B cell (primary cell): ENCODE measurements at regions not wholly inside any gene's neighbourhood (a gene's known extent, or its start where the extent isn't known, plus 50 kb on each side); places are given as distances from the start of the nearest gene placed in this dataset. TPM values are rescaled to one million over a fixed set of nuclear protein-coding genes. Genes with fewer than 3 reads are reported as not detected.

Experiments used
- ATAC-seq: fragments of 200-7000 bp; cut with Tn5 transposase; one replicate; pipeline ENCODE4 v1.10.0; 2021; ENCODE audit warnings: low read depth, mild to moderate bottlenecking, moderate number of reproducible peaks, moderate library complexity
- CTCF ChIA-PET: fragments of 350-600 bp; sonication (Branson Sonifier 250); formaldehyde crosslinking; loops from one replicate; lab custom pipeline; 2021; ENCODE audit warnings: antibody characterized with exemption, inconsistent platforms; lab: Charles Lee
- POLR2A ChIA-PET: fragments of 350-600 bp; sonication (Branson Sonifier 250); formaldehyde crosslinking; loops from one replicate; lab custom pipeline; 2021; ENCODE audit warnings: antibody characterized with exemption; lab: Charles Lee
- DNase-seq: peaks from one replicate; pipeline ENCODE4 v3.0.0; 2013
- H2AFZ ChIP-seq: 2 replicates; pipeline ENCODE4 v1.6.1; 2012; ENCODE audit warnings: mild to moderate bottlenecking, low read depth, low read length; ENCODE audit not compliant: insufficient read depth, poor library complexity, severe bottlenecking
- H3K27ac ChIP-seq, 2 donors: 1 replicate in 1 of 2; 2 replicates in 1 of 2; pipeline ENCODE4 v1.5.1; 2012 to 2013; ENCODE audit warnings: low read length in 2 of 2, mild to moderate bottlenecking in 2 of 2, moderate library complexity in 1 of 2
- H3K27me3 ChIP-seq, 4 experiments: fragments of 200-600 bp in 1 of 4; sonication (generic) in 1 of 4; replicated peaks in 1 of 4; 1 replicate in 2 of 4; 2 replicates in 2 of 4; pipeline versions ENCODE4 v1.6.1 to v1.7.0; 2013 to 2016; ENCODE audit warnings: low read length in 3 of 4, mild to moderate bottlenecking in 2 of 4, mixed read lengths in 1 of 4, moderate library complexity in 1 of 4; ENCODE audit not compliant: insufficient read depth in 4 of 4, control insufficient read depth in 3 of 4; ENCODE audit errors: control extremely low read depth in 1 of 4
- H3K36me3 ChIP-seq, 2 experiments: replicated peaks in 1 of 2; 1 replicate in 1 of 2; 2 replicates in 1 of 2; pipeline versions ENCODE4 v1.6.1 to v1.7.1; 2013; ENCODE audit warnings: low read length in 1 of 2; ENCODE audit not compliant: insufficient read depth in 2 of 2, control insufficient read depth in 1 of 2; ENCODE audit errors: control extremely low read depth in 1 of 2, extremely low read depth in 1 of 2
- H3K4me1 ChIP-seq, 2 donors: fragments of 200-600 bp in 1 of 2; sonication (generic) in 1 of 2; 1 replicate in 1 of 2; 2 replicates in 1 of 2; pipeline versions ENCODE4 v1.5.1 to v1.6.1; 2013 to 2017; ENCODE audit warnings: low read length in 2 of 2; ENCODE audit not compliant: control insufficient read depth in 2 of 2, insufficient read depth in 2 of 2
- H3K4me2 ChIP-seq: replicated peaks from 2 replicates; pipeline ENCODE3; 2012; ENCODE audit warnings: mild to moderate bottlenecking, low read depth, low read length; ENCODE audit not compliant: poor library complexity, severe bottlenecking
- H3K4me3 ChIP-seq, 5 experiments: fragments of 200-600 bp in 1 of 5; sonication (generic) in 1 of 5; 1 replicate in 3 of 5; 2 replicates in 2 of 5; pipeline versions ENCODE4 v1.5.1 to v1.7.0; 2011 to 2016; ENCODE audit warnings: low read length in 4 of 5, mild to moderate bottlenecking in 4 of 5, low read depth in 2 of 5, control low read depth in 1 of 5, moderate library complexity in 1 of 5; ENCODE audit not compliant: insufficient read depth in 1 of 5; ENCODE audit errors: control extremely low read depth in 1 of 5, extremely low read depth in 1 of 5
- H3K79me2 ChIP-seq: fragments of 200-600 bp; sonication (generic); one replicate; pipeline ENCODE4 v1.6.0; 2016; ENCODE audit warnings: low read length; ENCODE audit not compliant: control insufficient read depth, insufficient read depth
- H3K9ac ChIP-seq: fragments of 200-600 bp; sonication (generic); 2 replicates; pipeline ENCODE4 v1.6.1; 2017; ENCODE audit warnings: mild to moderate bottlenecking, low read length, moderate library complexity
- H3K9me3 ChIP-seq, 3 donors: one replicate each; pipeline versions ENCODE4 v1.6.1 to v1.7.1; 2013; ENCODE audit warnings: low read length in 2 of 3; ENCODE audit not compliant: control insufficient read depth in 2 of 3, insufficient read depth in 1 of 3; ENCODE audit errors: control extremely low read depth in 1 of 3
- H4K20me1 ChIP-seq: 2 replicates; pipeline ENCODE4 v1.6.0; 2012; ENCODE audit warnings: mild to moderate bottlenecking, low read length; ENCODE audit not compliant: insufficient read depth, control insufficient read depth, poor library complexity, severe bottlenecking
- H3K27ac Mint-ChIP-seq: one replicate; pipeline ENCODE4 v1.8.0; 2021; ENCODE audit warnings: mixed read lengths
- H3K27me3 Mint-ChIP-seq: one replicate; pipeline ENCODE4 v1.8.0; 2021; ENCODE audit warnings: mixed read lengths
- H3K4me1 Mint-ChIP-seq: one replicate; pipeline ENCODE4 v1.8.0; 2021; ENCODE audit warnings: mixed read lengths
- H3K4me3 Mint-ChIP-seq: one replicate; pipeline ENCODE4 v1.8.0; 2021; ENCODE audit warnings: mixed read lengths
- H3K9me3 Mint-ChIP-seq: one replicate; pipeline ENCODE4 v1.8.0; 2022; ENCODE audit warnings: mixed read lengths; ENCODE audit not compliant: insufficient read depth
- CTCF ChIP-seq: fragments of 200-600 bp; IDR thresholded peaks from one replicate; pipeline ENCODE4 v1.8.0; 2022; ENCODE audit warnings: antibody characterized with exemption, mild to moderate bottlenecking
- EZH2 ChIP-seq: IDR thresholded peaks from 2 replicates; pipeline ENCODE4 v1.6.1; 2012; ENCODE audit warnings: borderline replicate concordance, low read depth, mild to moderate bottlenecking, moderate library complexity, low read length; ENCODE audit not compliant: insufficient read depth, poor library complexity, severe bottlenecking
- WGBS: methylation state at CpG from one replicate; pipeline ENCODE4 v1.1.5; 2013; ENCODE audit warnings: missing lambda C conversion rate; ENCODE audit not compliant: insufficient coverage; 5-methylcytosine and 5-hydroxymethylcytosine counted together
- intact Hi-C: fragments of 100-400 bp; cut with micrococcal nuclease; formaldehyde crosslinking; loops from one replicate; pipeline ENCODE4 v1.10.0; 2022
- small RNA-seq: library from RNA; depleted of rRNA; stranded (forward); fragments of <200 nt; gene quantifications from one replicate; pipeline ENCODE3, GENCODE V24; 2012; ENCODE audit warnings: low replicate concordance, low read depth; ENCODE audit not compliant: insufficient read length

DNA sequence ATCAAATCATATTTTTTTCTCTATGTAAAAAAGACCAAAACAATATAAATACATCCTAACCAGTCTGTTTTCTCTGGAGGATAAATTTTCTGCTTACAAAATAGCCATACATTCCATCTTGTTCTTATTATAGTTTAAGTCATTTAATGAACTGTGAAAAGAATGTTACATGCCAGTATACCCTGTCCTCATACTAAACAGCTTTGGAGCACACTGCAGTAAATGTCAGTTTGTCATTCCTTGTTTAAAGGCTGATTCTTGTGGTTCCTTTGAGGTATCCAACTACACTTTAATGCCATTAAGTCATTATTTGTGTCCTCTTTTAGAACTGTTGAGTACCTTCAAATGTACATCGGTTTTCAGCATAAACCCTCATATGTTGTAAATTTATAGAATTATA lies 52.7 kb upstream of the DCBLD2 start:
- ATAC-seq (no peak), DNase-seq (no peak)
- H3K27me3 Mint-ChIP-seq = peaks cover 9% of the 10 kb centered on the region
- POLR2A ChIA-PET = no interaction called here
- H4K20me1 ChIP-seq = no peaks in the 10 kb centered on the region
- H3K4me1 ChIP-seq = no peaks in the 10 kb centered on the region
- H3K9me3 Mint-ChIP-seq = peaks cover 2% of the 10 kb centered on the region
- intact Hi-C loops = no loop called here
- H3K9ac ChIP-seq = no peak overlapping the region
- H3K4me2 ChIP-seq = no peak overlapping the region
- no peaks in the 10 kb centered on the region for H3K9me3 ChIP-seq
- no CpG with 5 or more reads among the region's 1 CpG for WGBS
- no peak overlapping the region for H2AFZ ChIP-seq
- CTCF ChIA-PET = no interaction called here
- H3K4me1 Mint-ChIP-seq = no peaks in the 10 kb centered on the region
- H3K27ac Mint-ChIP-seq = no peak overlapping the region
- H3K4me3 ChIP-seq = no peak overlapping the region
- no peaks in the 10 kb centered on the region for H3K79me2 ChIP-seq
- H3K27ac ChIP-seq = no peak overlapping the region
- TF ChIP-seq EZH2 = no peak
- no peak for TF ChIP-seq CTCF
- H3K36me3 ChIP-seq = no peaks in the 10 kb centered on the region
- H3K4me3 Mint-ChIP-seq = no peak overlapping the region
- H3K27me3 ChIP-seq = peaks cover 0 to 3% (median 0%) of the 10 kb centered on the region in 4 experiments

- WGBS = 79% methylated on average over 1 of the region's 1 CpG
- CTCF ChIA-PET = no interaction called here
- H3K27me3 Mint-ChIP-seq = peaks cover 9% of the 10 kb centered on the region
- H3K4me3 ChIP-seq = no peak overlapping the region
- no peaks in the 10 kb centered on the region for H4K20me1 ChIP-seq
- H3K27ac ChIP-seq = no peak overlapping the region
- no peak overlapping the region for H3K9ac ChIP-seq
- intact Hi-C loops = no loop called here
- no peak for ATAC-seq
- no peaks in the 10 kb centered on the region for H3K9me3 ChIP-seq
- H2AFZ ChIP-seq = no peak overlapping the region
- H3K9me3 Mint-ChIP-seq = peaks cover 2% of the 10 kb centered on the region
- no peaks in the 10 kb centered on the region for H3K36me3 ChIP-seq
- H3K4me1 Mint-ChIP-seq = no peaks in the 10 kb centered on the region
- H3K4me1 ChIP-seq = no peaks in the 10 kb centered on the region
- no peak for DNase-seq
- peaks cover 0 to 3% (median 0%) of the 10 kb centered on the region in 4 experiments for H3K27me3 ChIP-seq
- no peaks in the 10 kb centered on the region for H3K79me2 ChIP-seq
- POLR2A ChIA-PET = no interaction called here
- TF ChIP-seq CTCF (no peak), EZH2 (no peak)
- no peak overlapping the region for H3K4me2 ChIP-seq
- H3K4me3 Mint-ChIP-seq = no peak overlapping the region
- H3K27ac Mint-ChIP-seq = no peak overlapping the region
These were observed 50.9 kb upstream of the DCBLD2 start for GRCh38 chr3:98952404-98952803.

Small RNA genes in the stretch of these regions (small RNA-seq; reads per million reads assigned to genes)
- gene AC107297.1 (not detected), gene RF00066 (not detected)
